HCT116 (cell line): ENCODE measurements at regions not wholly inside any gene's neighbourhood (a gene's known extent, or its start where the extent isn't known, plus 50 kb on each side); places are given as distances from the start of the nearest gene placed in this dataset.
A peak's percentile ranks its signal among the peaks of the same experiment; 100 is the strongest.

Source experiments
- ATAC-seq: fragments of 200-7000 bp; cut with Tn5 transposase; 2 replicates; pipeline ENCODE4 v1.9.1; 2020; ENCODE audit warnings: mild to moderate bottlenecking, moderate library complexity
- BruUV-seq: library from RNA; stranded (reverse); fragments of 400-500 nt; replicated peaks from 2 replicates; lab custom pipeline; 2021; lab: Mats Ljungman, UMichigan
- CTCF ChIA-PET: fragments of 300-600 bp; sonication (Branson Sonifier 250); formaldehyde crosslinking; loops from one replicate; lab custom pipeline; 2021; ENCODE audit warnings: antibody characterized with exemption; lab: Charles Lee
- POLR2A ChIA-PET: fragments of 300-600, 350-600 bp; sonication (Branson Sonifier 250); formaldehyde crosslinking; loops from one replicate; lab custom pipeline; 2021; ENCODE audit warnings: antibody characterized with exemption; lab: Charles Lee
- RAD21 ChIA-PET, 2 experiments: fragments of 300-600 bp; sonication (Branson Sonifier 250); formaldehyde crosslinking; loops; one replicate each; lab custom pipeline; 2023; ENCODE audit warnings: low total read pairs in 2 of 2; ENCODE audit not compliant: uncharacterized antibody in 2 of 2, unreplicated experiment in 2 of 2, low non-redundant PET in 1 of 2; lab: Charles Lee
- DNase-seq: peaks from one replicate; pipeline ENCODE4 v3.0.0-alpha.2; 2010; ENCODE audit warnings: low read depth, low spot score
- H2AFZ ChIP-seq: fragments of 200-600 bp; shearing (Covaris generic), sonication (generic); 2 replicates; pipeline ENCODE4 v1.6.1; 2017; ENCODE audit warnings: low read depth, mixed run types, mixed read lengths, antibody characterized with exemption, low read length; ENCODE audit not compliant: poor library complexity, severe bottlenecking
- H3K27ac ChIP-seq: 2 replicates; pipeline ENCODE4 v1.5.1; 2012; ENCODE audit warnings: low read depth, low read length
- H3K27me3 ChIP-seq: fragments of 200-600 bp; sonication (generic); 2 replicates; pipeline ENCODE4 v1.6.1; 2016; ENCODE audit warnings: mixed run types, low read length, mixed read lengths; ENCODE audit not compliant: insufficient read depth
- H3K36me3 ChIP-seq, 2 experiments: fragments of 200-500 bp in 1 of 2; fragments of 200-600 bp in 1 of 2; sonication (Bioruptor generic) in 1 of 2; sonication (generic) in 1 of 2; 2 replicates each; pipeline versions ENCODE4 v1.5.1 to v1.6.1; 2014 to 2016; ENCODE audit warnings: low read length in 2 of 2, inconsistent platforms in 1 of 2, mixed read lengths in 1 of 2, mixed run types in 1 of 2; ENCODE audit not compliant: insufficient read depth in 2 of 2, control insufficient read depth in 1 of 2
- H3K4me1 ChIP-seq, 2 experiments: fragments of 200-600 bp in 1 of 2; sonication (generic) in 1 of 2; 2 replicates each; pipeline versions ENCODE4 v1.5.1 to v1.6.1; 2012 to 2017; ENCODE audit warnings: low read length in 2 of 2, inconsistent platforms in 1 of 2, mild to moderate bottlenecking in 1 of 2, mixed read lengths in 1 of 2, mixed run types in 1 of 2, moderate library complexity in 1 of 2; ENCODE audit not compliant: insufficient read depth in 2 of 2, control insufficient read depth in 1 of 2
- H3K4me2 ChIP-seq: fragments of 200-600 bp; sonication (generic); 2 replicates; pipeline ENCODE4 v1.6.1; 2017; ENCODE audit warnings: mixed run types, low read length, mixed read lengths
- H3K4me3 ChIP-seq, 2 experiments: fragments of 200-600 bp in 1 of 2; sonication (generic) in 1 of 2; replicated peaks in 1 of 2; 2 replicates each; pipeline ENCODE4 v1.5.1; 2011 to 2016; ENCODE audit warnings: low read length in 2 of 2, control low read depth in 1 of 2, low read depth in 1 of 2, mild to moderate bottlenecking in 1 of 2, mixed read lengths in 1 of 2, mixed run types in 1 of 2
- H3K79me2 ChIP-seq: fragments of 200-600 bp; sonication (generic); 2 replicates; pipeline ENCODE4 v1.6.1; 2017; ENCODE audit warnings: mild to moderate bottlenecking, mixed run types, low read length, moderate library complexity, mixed read lengths; ENCODE audit not compliant: insufficient read depth
- H3K9ac ChIP-seq: fragments of 200-600 bp; sonication (generic); 2 replicates; pipeline ENCODE4 v1.6.1; 2016; ENCODE audit warnings: low read length, mixed read lengths
- H3K9me2 ChIP-seq: fragments of 200-600 bp; sonication (generic), shearing (Covaris generic); 2 replicates; pipeline ENCODE4 v1.6.1; 2017; ENCODE audit warnings: mixed run types, mild to moderate bottlenecking, moderate library complexity; ENCODE audit not compliant: insufficient read depth
- H3K9me3 ChIP-seq, 2 experiments: fragments of 200-500 bp in 1 of 2; fragments of 200-600 bp in 1 of 2; sonication (Bioruptor generic) in 1 of 2; sonication (generic) in 1 of 2; 2 replicates each; pipeline ENCODE4 v1.6.1; 2014 to 2017; ENCODE audit warnings: low read length in 2 of 2, mixed read lengths in 2 of 2, inconsistent platforms in 1 of 2, low read depth in 1 of 2, mild to moderate bottlenecking in 1 of 2, mixed run types in 1 of 2, moderate library complexity in 1 of 2; ENCODE audit not compliant: control insufficient read depth in 1 of 2, insufficient read depth in 1 of 2
- H4K20me1 ChIP-seq: fragments of 200-600 bp; sonication (generic), shearing (Covaris generic); 2 replicates; pipeline ENCODE4 v1.6.1; 2017; ENCODE audit warnings: mixed run types, mild to moderate bottlenecking, moderate library complexity; ENCODE audit not compliant: insufficient read depth
- EZH2 ChIP-seq: fragments of 200-600 bp; sonication (generic); IDR thresholded peaks from 2 replicates; pipeline ENCODE4 v1.6.1; 2017; ENCODE audit warnings: antibody characterized with exemption, mixed run types
- FOSL1 ChIP-seq: IDR thresholded peaks from 2 replicates; pipeline ENCODE4 v1.6.1; 2012; ENCODE audit warnings: low read depth
- POLR2A ChIP-seq: IDR thresholded peaks from 2 replicates; pipeline ENCODE4 v1.7.0; 2011; ENCODE audit warnings: borderline replicate concordance; ENCODE audit not compliant: insufficient read depth, insufficient read length; ENCODE audit errors: extremely low read depth
- SIN3A ChIP-seq: IDR thresholded peaks from 2 replicates; pipeline ENCODE4 v1.6.1; 2012; ENCODE audit warnings: low read depth
- SRF ChIP-seq: IDR thresholded peaks from 2 replicates; pipeline ENCODE4 v1.6.1; 2012; ENCODE audit warnings: low read depth
- intact Hi-C: fragments of 100-400 bp; cut with micrococcal nuclease; formaldehyde crosslinking; loops from 2 replicates; pipeline ENCODE4 v1.10.0; 2022
- TF ChIP-seq, protein P1 (sequence below), 3 experiments: fragments of 200-600 bp in 1 of 3; sonication (generic) in 1 of 3; IDR thresholded peaks in 2 of 3; conservative IDR thresholded peaks in 1 of 3; 2 replicates each; pipeline ENCODE4 v1.5.1; 2012 to 2017; ENCODE audit warnings: low read depth in 2 of 3, low read length in 2 of 3, antibody characterized with exemption in 1 of 3, borderline replicate concordance in 1 of 3, control low read depth in 1 of 3, mild to moderate bottlenecking in 1 of 3, mixed read lengths in 1 of 3, mixed run types in 1 of 3, moderate library complexity in 1 of 3; ENCODE audit not compliant: insufficient read depth in 1 of 3
- TF ChIP-seq, protein P2 (sequence below): IDR thresholded peaks from 2 replicates; pipeline ENCODE4 v1.6.1; 2012; ENCODE audit warnings: low read depth

DNA sequence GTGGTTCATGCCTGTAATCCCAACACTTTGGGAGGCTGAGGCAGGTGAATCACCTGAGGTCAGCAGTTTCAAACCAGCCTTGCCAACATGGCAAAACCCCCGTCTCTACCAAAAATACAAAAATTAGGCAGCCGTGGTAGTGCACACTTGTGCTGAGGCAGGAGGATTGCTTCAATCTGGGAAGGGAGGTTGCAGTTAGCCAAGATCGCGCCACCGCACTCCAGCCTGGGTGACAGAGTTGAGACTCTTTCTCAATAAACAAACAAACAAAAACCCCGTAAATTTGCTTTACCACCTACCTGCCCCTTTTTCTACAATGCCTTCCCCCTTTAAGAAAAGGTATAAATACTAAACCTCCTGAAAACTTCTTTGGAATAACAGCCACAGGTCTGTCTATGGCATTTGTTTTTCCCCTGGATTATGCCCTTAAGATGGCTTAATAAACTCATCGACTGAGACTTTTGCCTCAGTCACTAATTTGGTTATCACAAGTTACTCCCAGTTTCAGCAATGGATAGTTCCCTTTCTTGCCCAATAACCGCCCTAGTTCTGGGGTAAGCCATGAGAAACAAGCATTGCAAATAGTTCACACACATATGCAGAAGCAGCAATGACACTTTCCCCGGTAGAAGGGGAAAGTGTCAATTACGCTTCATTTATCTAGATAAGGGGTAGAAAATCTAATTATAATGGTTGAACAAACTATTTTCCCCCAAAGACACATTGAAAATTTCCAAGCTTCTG lies 52.8 kb upstream of the SVIL start:
- Histone ChIP-seq H3K27ac (no peak overlapping the region), H3K9me3 (no peaks in the 10 kb centered on the region), H3K79me2 (peaks cover 35% of the 10 kb centered on the region), H4K20me1 (no peaks in the 10 kb centered on the region; the same call in 1 of the 2 replicates), H3K27me3 (no peaks in the 10 kb centered on the region), H2AFZ (no peak overlapping the region), H3K4me3 (no peak overlapping the region), H3K4me2 (peak overlapping the region; percentile 64; the same call in 1 of the 2 replicates), H3K9ac (no peak overlapping the region), H3K4me1 (peaks cover 35 to 40% of the 10 kb centered on the region in 2 experiments), H3K9me2 (no peaks in the 10 kb centered on the region), H3K36me3 (peaks cover 2 to 7% of the 10 kb centered on the region in 2 experiments; a peak in 1 of 4 replicates)
- TF ChIP-seq EZH2, result no peak
- no peak for TF ChIP-seq FOSL1
- no peak for TF ChIP-seq SIN3A
- TF ChIP-seq, protein P1, sequence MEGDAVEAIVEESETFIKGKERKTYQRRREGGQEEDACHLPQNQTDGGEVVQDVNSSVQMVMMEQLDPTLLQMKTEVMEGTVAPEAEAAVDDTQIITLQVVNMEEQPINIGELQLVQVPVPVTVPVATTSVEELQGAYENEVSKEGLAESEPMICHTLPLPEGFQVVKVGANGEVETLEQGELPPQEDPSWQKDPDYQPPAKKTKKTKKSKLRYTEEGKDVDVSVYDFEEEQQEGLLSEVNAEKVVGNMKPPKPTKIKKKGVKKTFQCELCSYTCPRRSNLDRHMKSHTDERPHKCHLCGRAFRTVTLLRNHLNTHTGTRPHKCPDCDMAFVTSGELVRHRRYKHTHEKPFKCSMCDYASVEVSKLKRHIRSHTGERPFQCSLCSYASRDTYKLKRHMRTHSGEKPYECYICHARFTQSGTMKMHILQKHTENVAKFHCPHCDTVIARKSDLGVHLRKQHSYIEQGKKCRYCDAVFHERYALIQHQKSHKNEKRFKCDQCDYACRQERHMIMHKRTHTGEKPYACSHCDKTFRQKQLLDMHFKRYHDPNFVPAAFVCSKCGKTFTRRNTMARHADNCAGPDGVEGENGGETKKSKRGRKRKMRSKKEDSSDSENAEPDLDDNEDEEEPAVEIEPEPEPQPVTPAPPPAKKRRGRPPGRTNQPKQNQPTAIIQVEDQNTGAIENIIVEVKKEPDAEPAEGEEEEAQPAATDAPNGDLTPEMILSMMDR (IDR thresholded peaks at IDR 0.05 in 2 of 3, conservative IDR thresholded peaks at IDR 0.05 in 1 of 3; ENCODE audit: borderline replicate concordance in 1 of 3, insufficient read depth in 1 of 3, low read depth in 2 of 3, low read length in 2 of 3), result no peak
- TF ChIP-seq POLR2A, result no peak
- TF ChIP-seq, protein P2, sequence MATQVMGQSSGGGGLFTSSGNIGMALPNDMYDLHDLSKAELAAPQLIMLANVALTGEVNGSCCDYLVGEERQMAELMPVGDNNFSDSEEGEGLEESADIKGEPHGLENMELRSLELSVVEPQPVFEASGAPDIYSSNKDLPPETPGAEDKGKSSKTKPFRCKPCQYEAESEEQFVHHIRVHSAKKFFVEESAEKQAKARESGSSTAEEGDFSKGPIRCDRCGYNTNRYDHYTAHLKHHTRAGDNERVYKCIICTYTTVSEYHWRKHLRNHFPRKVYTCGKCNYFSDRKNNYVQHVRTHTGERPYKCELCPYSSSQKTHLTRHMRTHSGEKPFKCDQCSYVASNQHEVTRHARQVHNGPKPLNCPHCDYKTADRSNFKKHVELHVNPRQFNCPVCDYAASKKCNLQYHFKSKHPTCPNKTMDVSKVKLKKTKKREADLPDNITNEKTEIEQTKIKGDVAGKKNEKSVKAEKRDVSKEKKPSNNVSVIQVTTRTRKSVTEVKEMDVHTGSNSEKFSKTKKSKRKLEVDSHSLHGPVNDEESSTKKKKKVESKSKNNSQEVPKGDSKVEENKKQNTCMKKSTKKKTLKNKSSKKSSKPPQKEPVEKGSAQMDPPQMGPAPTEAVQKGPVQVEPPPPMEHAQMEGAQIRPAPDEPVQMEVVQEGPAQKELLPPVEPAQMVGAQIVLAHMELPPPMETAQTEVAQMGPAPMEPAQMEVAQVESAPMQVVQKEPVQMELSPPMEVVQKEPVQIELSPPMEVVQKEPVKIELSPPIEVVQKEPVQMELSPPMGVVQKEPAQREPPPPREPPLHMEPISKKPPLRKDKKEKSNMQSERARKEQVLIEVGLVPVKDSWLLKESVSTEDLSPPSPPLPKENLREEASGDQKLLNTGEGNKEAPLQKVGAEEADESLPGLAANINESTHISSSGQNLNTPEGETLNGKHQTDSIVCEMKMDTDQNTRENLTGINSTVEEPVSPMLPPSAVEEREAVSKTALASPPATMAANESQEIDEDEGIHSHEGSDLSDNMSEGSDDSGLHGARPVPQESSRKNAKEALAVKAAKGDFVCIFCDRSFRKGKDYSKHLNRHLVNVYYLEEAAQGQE, result peak; percentile 7; the same call in 1 of the 2 replicates
- TF ChIP-seq SRF, result no peak
- no peak for DNase-seq
- BruUV-seq, result no TSS peak
- ChIA-PET RAD21 (no interaction called here), CTCF (no interaction called here), POLR2A (no interaction called here)
- intact Hi-C loops, result no loop called here
- ATAC-seq, result no peak
